H1 (cell line): ENCODE measurements at regions not wholly inside any gene's neighbourhood (a gene's known extent, or its start where the extent isn't known, plus 50 kb on each side); places are given as distances from the start of the nearest gene placed in this dataset.

Source experiments
- CTCF ChIA-PET: fragments of 300-600 bp; sonication (Branson Sonifier 250); formaldehyde crosslinking; loops from one replicate; lab custom pipeline; 2021; ENCODE audit not compliant: partially characterized antibody; lab: Charles Lee
- POLR2A ChIA-PET: fragments of 300-600 bp; sonication (Branson Sonifier 250); formaldehyde crosslinking; loops from one replicate; lab custom pipeline; 2021; ENCODE audit warnings: inconsistent platforms; ENCODE audit not compliant: partially characterized antibody; lab: Charles Lee
- DNase-seq, 2 experiments: peaks; one replicate each; pipeline versions ENCODE4 v3.0.0 to v3.0.0-alpha.2; 2010 to 2022; ENCODE audit warnings: low spot score in 2 of 2, low read depth in 1 of 2, mixed read lengths in 1 of 2
- FAIRE-seq: peaks from 2 replicates; lab custom pipeline; 2011; peaks lifted over from hg19 to GRCh38; lab: Jason Lieb, UNC
- H2AFZ ChIP-seq: 2 replicates; pipeline ENCODE4 v1.8.1; 2012; ENCODE audit warnings: low read length, inconsistent platforms
- H2AK5ac ChIP-seq: 2 replicates; pipeline ENCODE4 v1.6.1; 2013; ENCODE audit warnings: low read depth, low read length
- H2BK120ac ChIP-seq: replicated peaks from 2 replicates; pipeline ENCODE3; 2013; ENCODE audit warnings: low read depth, low read length, inconsistent platforms
- H2BK12ac ChIP-seq: 2 replicates; pipeline ENCODE4 v1.6.1; 2013; ENCODE audit warnings: low read depth, low read length
- H2BK15ac ChIP-seq: 2 replicates; pipeline ENCODE4 v1.6.1; 2013; ENCODE audit warnings: low read length
- H2BK20ac ChIP-seq: 2 replicates; pipeline ENCODE4 v1.6.1; 2013; ENCODE audit warnings: low read length
- H2BK5ac ChIP-seq: 2 replicates; pipeline ENCODE4 v1.6.1; 2013; ENCODE audit warnings: low read depth, low read length
- H3K14ac ChIP-seq: 2 replicates; pipeline ENCODE4 v1.6.1; 2013; ENCODE audit warnings: inconsistent platforms; ENCODE audit not compliant: insufficient read length
- H3K18ac ChIP-seq: 2 replicates; pipeline ENCODE4 v1.6.1; 2013; ENCODE audit warnings: low read length; ENCODE audit errors: extremely low read depth
- H3K23ac ChIP-seq: 2 replicates; pipeline ENCODE4 v1.6.1; 2013; ENCODE audit warnings: inconsistent platforms; ENCODE audit not compliant: insufficient read length
- H3K23me2 ChIP-seq: 2 replicates; pipeline ENCODE4 v1.6.1; 2013; ENCODE audit warnings: low read depth, low read length
- H3K27ac ChIP-seq: 2 replicates; pipeline ENCODE4 v1.6.1; 2011; ENCODE audit warnings: low read depth, low read length, inconsistent platforms
- H3K27me3 ChIP-seq, 4 experiments: replicated peaks in 1 of 4; 1 replicate in 1 of 4; 2 replicates in 3 of 4; pipeline versions ENCODE4 v1.6.1 to v1.8.1; 2011 to 2013; ENCODE audit warnings: low read length in 3 of 4, mild to moderate bottlenecking in 3 of 4, inconsistent platforms in 2 of 4, mixed read lengths in 2 of 4, moderate library complexity in 1 of 4; ENCODE audit not compliant: control insufficient read depth in 3 of 4, insufficient read depth in 3 of 4; ENCODE audit errors: extremely low read depth in 1 of 4
- H3K36me3 ChIP-seq, 4 experiments: 2 replicates each; pipeline versions ENCODE4 v1.6.1 to v1.8.1; 2011 to 2013; ENCODE audit warnings: mild to moderate bottlenecking in 4 of 4, low read length in 3 of 4, moderate library complexity in 2 of 4, control low read depth in 1 of 4, inconsistent platforms in 1 of 4; ENCODE audit not compliant: insufficient read depth in 4 of 4, control insufficient read depth in 2 of 4
- H3K4ac ChIP-seq: replicated peaks from 2 replicates; pipeline ENCODE3; 2013; ENCODE audit warnings: low read length, low read depth, mixed read lengths, inconsistent platforms; ENCODE audit not compliant: insufficient read length
- H3K4me1 ChIP-seq, 4 experiments: replicated peaks in 1 of 4; 1 replicate in 1 of 4; 2 replicates in 3 of 4; pipeline versions ENCODE4 v1.6.1 to v1.8.1; 2011 to 2013; ENCODE audit warnings: low read length in 3 of 4, inconsistent platforms in 2 of 4, mixed read lengths in 1 of 4; ENCODE audit not compliant: insufficient read depth in 4 of 4, control insufficient read depth in 3 of 4
- H3K4me2 ChIP-seq, 2 experiments: 2 replicates each; pipeline versions ENCODE4 v1.6.1 to v1.8.1; 2011 to 2013; ENCODE audit warnings: low read depth in 2 of 2, low read length in 2 of 2, control low read depth in 1 of 2, inconsistent platforms in 1 of 2, mild to moderate bottlenecking in 1 of 2; ENCODE audit not compliant: insufficient read depth in 1 of 2
- H3K4me3 ChIP-seq, 4 experiments: fragments of 200-600, 300-600 bp in 1 of 4; sonication (generic), shearing (Covaris generic), sonication (Bioruptor Twin) in 1 of 4; 2 replicates each; pipeline versions ENCODE4 v1.5.1 to v1.8.1; 2011 to 2016; ENCODE audit warnings: low read length in 4 of 4, low read depth in 3 of 4, control low read depth in 2 of 4, inconsistent platforms in 2 of 4, mild to moderate bottlenecking in 2 of 4, mixed read lengths in 1 of 4, moderate library complexity in 1 of 4; ENCODE audit not compliant: insufficient read depth in 2 of 4; ENCODE audit errors: extremely low read depth in 1 of 4
- H3K56ac ChIP-seq: replicated peaks from 2 replicates; pipeline ENCODE3; 2013; ENCODE audit warnings: low read depth, mild to moderate bottlenecking, mixed read lengths, low read length, inconsistent platforms; ENCODE audit not compliant: insufficient read length
- H3K79me1 ChIP-seq: 2 replicates; pipeline ENCODE4 v1.6.1; 2013; ENCODE audit warnings: low read depth, low read length, control low read depth
- H3K79me2 ChIP-seq, 2 experiments: 2 replicates each; pipeline versions ENCODE4 v1.6.1 to v1.8.1; 2012 to 2013; ENCODE audit warnings: low read length in 2 of 2, mild to moderate bottlenecking in 2 of 2, inconsistent platforms in 1 of 2; ENCODE audit not compliant: insufficient read depth in 2 of 2, control insufficient read depth in 1 of 2
- H3K9ac ChIP-seq, 4 experiments: replicated peaks in 1 of 4; 1 replicate in 1 of 4; 2 replicates in 3 of 4; pipeline versions ENCODE4 v1.6.1 to v1.8.1; 2011 to 2013; ENCODE audit warnings: low read depth in 3 of 4, low read length in 3 of 4, control low read depth in 2 of 4, mild to moderate bottlenecking in 2 of 4, moderate library complexity in 2 of 4, inconsistent platforms in 1 of 4; ENCODE audit errors: extremely low read depth in 1 of 4
- H3K9me3 ChIP-seq, 2 experiments: 2 replicates each; pipeline versions ENCODE4 v1.6.1 to v1.8.1; 2012 to 2013; ENCODE audit warnings: mild to moderate bottlenecking in 2 of 2, moderate library complexity in 2 of 2, control low read depth in 1 of 2, inconsistent platforms in 1 of 2, low read depth in 1 of 2, low read length in 1 of 2, mixed read lengths in 1 of 2; ENCODE audit not compliant: insufficient read depth in 2 of 2
- H4K20me1 ChIP-seq, 2 experiments: replicated peaks in 1 of 2; 2 replicates each; pipeline versions ENCODE3 to v1.8.1; 2011 to 2013; ENCODE audit warnings: inconsistent platforms in 2 of 2, low read length in 2 of 2, mild to moderate bottlenecking in 1 of 2; ENCODE audit not compliant: insufficient read depth in 2 of 2, control insufficient read depth in 1 of 2
- H4K5ac ChIP-seq: 2 replicates; pipeline ENCODE4 v1.6.1; 2013; ENCODE audit warnings: low read length, low read depth, mixed read lengths, inconsistent platforms; ENCODE audit not compliant: insufficient read length
- H4K8ac ChIP-seq: 2 replicates; pipeline ENCODE4 v1.8.0; 2013; ENCODE audit warnings: mild to moderate bottlenecking, moderate library complexity, low read length, inconsistent platforms; ENCODE audit not compliant: insufficient read depth; ENCODE audit errors: extremely low read depth
- H4K91ac ChIP-seq: replicated peaks from 2 replicates; pipeline ENCODE3; 2013; ENCODE audit warnings: low read length, mixed read lengths, inconsistent platforms; ENCODE audit not compliant: insufficient read length
- SIRT6 ChIP-seq: IDR thresholded peaks from one replicate; pipeline ENCODE4 v1.7.1; 2012; ENCODE audit warnings: low read length, inconsistent platforms
- WGBS, 2 experiments: shearing (Covaris generic) in 1 of 2; methylation state at CpG; one replicate each; pipeline versions ENCODE4 v1.1.6 to v1.1.7; 2013 to 2015; ENCODE audit warnings: low lambda C conversion rate in 2 of 2, mixed read lengths in 2 of 2, inconsistent platforms in 1 of 2, low coverage in 1 of 2, missing lambda C conversion rate in 1 of 2; ENCODE audit not compliant: insufficient replicate concordance in 2 of 2, insufficient coverage in 1 of 2, insufficient read length in 1 of 2; ENCODE audit errors: extremely low coverage in 1 of 2, missing lambda C conversion rate in 1 of 2; 5-methylcytosine and 5-hydroxymethylcytosine counted together

DNA sequence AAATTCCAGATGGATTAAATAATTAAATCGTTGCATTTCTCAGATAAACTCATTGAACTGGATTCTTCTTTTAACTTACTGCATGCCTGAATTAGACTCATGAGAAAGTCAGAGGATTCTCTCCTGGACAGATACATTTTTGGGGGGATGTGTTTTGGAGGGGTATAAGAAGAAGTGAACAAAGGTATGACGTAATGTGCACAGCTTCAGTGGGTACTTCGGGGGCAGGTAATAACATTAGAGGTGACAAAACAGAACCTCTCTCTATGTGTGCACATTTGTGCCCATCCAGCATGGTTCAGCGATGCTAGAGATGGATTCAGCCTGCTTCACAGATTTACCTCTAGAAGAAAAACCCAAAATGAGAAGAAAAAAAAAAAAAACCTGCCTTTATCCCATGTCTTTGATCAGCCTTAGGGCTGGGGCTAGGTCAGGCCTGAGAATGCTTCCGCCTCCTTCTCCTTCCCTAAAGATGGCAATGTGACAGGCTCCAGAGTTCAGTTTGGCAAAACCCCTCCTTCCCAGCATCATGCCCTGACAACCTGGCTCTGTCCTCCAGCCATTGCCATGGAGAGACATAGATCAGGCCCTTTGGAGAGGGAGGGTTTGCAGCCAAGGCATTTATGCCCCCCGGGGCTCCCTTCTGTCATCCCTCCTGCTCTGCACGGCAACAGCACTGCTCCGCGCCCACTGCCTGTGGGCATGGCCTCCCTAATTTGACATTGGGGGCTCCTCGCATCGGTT lies 166.7 kb downstream of the KCNA5 start:
- DNase-seq (no peak), FAIRE-seq (no peak)
- Histone ChIP-seq H4K5ac (no peak overlapping the region), H3K79me1 (no peaks in the 10 kb centered on the region), H3K9me3 (no peaks in the 10 kb centered on the region), H3K4me3 (no peak overlapping the region), H2BK5ac (no peak overlapping the region), H3K23me2 (no peaks in the 10 kb centered on the region), H4K8ac (no peak overlapping the region), H3K56ac (no peak overlapping the region), H2BK20ac (no peak overlapping the region), H3K4me2 (no peak overlapping the region), H2AK5ac (no peak overlapping the region), H2BK15ac (no peak overlapping the region), H4K20me1 (no peaks in the 10 kb centered on the region), H3K4me1 (0 out of 7 replicates have a peak, but pooled peaks cover 0 to under 1% (median 0%) of the 10 kb centered on the region in 4 experiments), H3K79me2 (no peaks in the 10 kb centered on the region), H3K4ac (no peak overlapping the region), H2AFZ (no peak overlapping the region), H4K91ac (no peak overlapping the region), H3K27ac (no peak overlapping the region), H3K9ac (no peak overlapping the region), H2BK120ac (no peak overlapping the region), H3K36me3 (no peaks in the 10 kb centered on the region), H3K18ac (no peak overlapping the region), H3K27me3 (no peaks in the 10 kb centered on the region; a peak in 2 of 7 replicates), H3K14ac (no peak overlapping the region), H2BK12ac (no peak overlapping the region), H3K23ac (no peak overlapping the region)
- ChIA-PET CTCF (interaction anchor here (1.4 to 1.8 kb wide), 2 partner anchors 12 to 224 kb away, joined by 3 read pairs; no protein-coding TSS in a partner anchor), POLR2A (interaction anchor here (0.6 kb wide), 1 partner anchor 13 kb away, joined by 3 read pairs; no protein-coding TSS in a partner anchor)
- 91% methylated on average over 11 of the region's 11 CpGs; no CpG with 5 or more reads in 1 of the 2 experiments for WGBS, 2 experiments
- TF ChIP-seq SIRT6: no peak
